B cell (primary cell): ENCODE measurements at regions not wholly inside any gene's neighbourhood (a gene's known extent, or its start where the extent isn't known, plus 50 kb on each side); places are given as distances from the start of the nearest gene placed in this dataset.

Experiments
- ATAC-seq: fragments of 200-7000 bp; cut with Tn5 transposase; one replicate; pipeline ENCODE4 v1.10.0; 2021; ENCODE audit warnings: low read depth, mild to moderate bottlenecking, moderate number of reproducible peaks, moderate library complexity
- CTCF ChIA-PET: fragments of 350-600 bp; sonication (Branson Sonifier 250); formaldehyde crosslinking; loops from one replicate; lab custom pipeline; 2021; ENCODE audit warnings: antibody characterized with exemption, inconsistent platforms; lab: Charles Lee
- POLR2A ChIA-PET: fragments of 350-600 bp; sonication (Branson Sonifier 250); formaldehyde crosslinking; loops from one replicate; lab custom pipeline; 2021; ENCODE audit warnings: antibody characterized with exemption; lab: Charles Lee
- DNase-seq: peaks from one replicate; pipeline ENCODE4 v3.0.0; 2013
- H2AFZ ChIP-seq: 2 replicates; pipeline ENCODE4 v1.6.1; 2012; ENCODE audit warnings: mild to moderate bottlenecking, low read depth, low read length; ENCODE audit not compliant: insufficient read depth, poor library complexity, severe bottlenecking
- H3K27ac ChIP-seq, 2 donors: 1 replicate in 1 of 2; 2 replicates in 1 of 2; pipeline ENCODE4 v1.5.1; 2012 to 2013; ENCODE audit warnings: low read length in 2 of 2, mild to moderate bottlenecking in 2 of 2, moderate library complexity in 1 of 2
- H3K27me3 ChIP-seq, 4 experiments: fragments of 200-600 bp in 1 of 4; sonication (generic) in 1 of 4; replicated peaks in 1 of 4; 1 replicate in 2 of 4; 2 replicates in 2 of 4; pipeline versions ENCODE4 v1.6.1 to v1.7.0; 2013 to 2016; ENCODE audit warnings: low read length in 3 of 4, mild to moderate bottlenecking in 2 of 4, mixed read lengths in 1 of 4, moderate library complexity in 1 of 4; ENCODE audit not compliant: insufficient read depth in 4 of 4, control insufficient read depth in 3 of 4; ENCODE audit errors: control extremely low read depth in 1 of 4
- H3K36me3 ChIP-seq, 2 experiments: replicated peaks in 1 of 2; 1 replicate in 1 of 2; 2 replicates in 1 of 2; pipeline versions ENCODE4 v1.6.1 to v1.7.1; 2013; ENCODE audit warnings: low read length in 1 of 2; ENCODE audit not compliant: insufficient read depth in 2 of 2, control insufficient read depth in 1 of 2; ENCODE audit errors: control extremely low read depth in 1 of 2, extremely low read depth in 1 of 2
- H3K4me1 ChIP-seq, 2 donors: fragments of 200-600 bp in 1 of 2; sonication (generic) in 1 of 2; 1 replicate in 1 of 2; 2 replicates in 1 of 2; pipeline versions ENCODE4 v1.5.1 to v1.6.1; 2013 to 2017; ENCODE audit warnings: low read length in 2 of 2; ENCODE audit not compliant: control insufficient read depth in 2 of 2, insufficient read depth in 2 of 2
- H3K4me2 ChIP-seq: replicated peaks from 2 replicates; pipeline ENCODE3; 2012; ENCODE audit warnings: mild to moderate bottlenecking, low read depth, low read length; ENCODE audit not compliant: poor library complexity, severe bottlenecking
- H3K4me3 ChIP-seq, 5 experiments: fragments of 200-600 bp in 1 of 5; sonication (generic) in 1 of 5; 1 replicate in 3 of 5; 2 replicates in 2 of 5; pipeline versions ENCODE4 v1.5.1 to v1.7.0; 2011 to 2016; ENCODE audit warnings: low read length in 4 of 5, mild to moderate bottlenecking in 4 of 5, low read depth in 2 of 5, control low read depth in 1 of 5, moderate library complexity in 1 of 5; ENCODE audit not compliant: insufficient read depth in 1 of 5; ENCODE audit errors: control extremely low read depth in 1 of 5, extremely low read depth in 1 of 5
- H3K79me2 ChIP-seq: fragments of 200-600 bp; sonication (generic); one replicate; pipeline ENCODE4 v1.6.0; 2016; ENCODE audit warnings: low read length; ENCODE audit not compliant: control insufficient read depth, insufficient read depth
- H3K9ac ChIP-seq: fragments of 200-600 bp; sonication (generic); 2 replicates; pipeline ENCODE4 v1.6.1; 2017; ENCODE audit warnings: mild to moderate bottlenecking, low read length, moderate library complexity
- H3K9me3 ChIP-seq, 3 donors: one replicate each; pipeline versions ENCODE4 v1.6.1 to v1.7.1; 2013; ENCODE audit warnings: low read length in 2 of 3; ENCODE audit not compliant: control insufficient read depth in 2 of 3, insufficient read depth in 1 of 3; ENCODE audit errors: control extremely low read depth in 1 of 3
- H4K20me1 ChIP-seq: 2 replicates; pipeline ENCODE4 v1.6.0; 2012; ENCODE audit warnings: mild to moderate bottlenecking, low read length; ENCODE audit not compliant: insufficient read depth, control insufficient read depth, poor library complexity, severe bottlenecking
- H3K27ac Mint-ChIP-seq: one replicate; pipeline ENCODE4 v1.8.0; 2021; ENCODE audit warnings: mixed read lengths
- H3K27me3 Mint-ChIP-seq: one replicate; pipeline ENCODE4 v1.8.0; 2021; ENCODE audit warnings: mixed read lengths
- H3K4me1 Mint-ChIP-seq: one replicate; pipeline ENCODE4 v1.8.0; 2021; ENCODE audit warnings: mixed read lengths
- H3K4me3 Mint-ChIP-seq: one replicate; pipeline ENCODE4 v1.8.0; 2021; ENCODE audit warnings: mixed read lengths
- H3K9me3 Mint-ChIP-seq: one replicate; pipeline ENCODE4 v1.8.0; 2022; ENCODE audit warnings: mixed read lengths; ENCODE audit not compliant: insufficient read depth
- CTCF ChIP-seq: fragments of 200-600 bp; IDR thresholded peaks from one replicate; pipeline ENCODE4 v1.8.0; 2022; ENCODE audit warnings: antibody characterized with exemption, mild to moderate bottlenecking
- EZH2 ChIP-seq: IDR thresholded peaks from 2 replicates; pipeline ENCODE4 v1.6.1; 2012; ENCODE audit warnings: borderline replicate concordance, low read depth, mild to moderate bottlenecking, moderate library complexity, low read length; ENCODE audit not compliant: insufficient read depth, poor library complexity, severe bottlenecking
- WGBS: methylation state at CpG from one replicate; pipeline ENCODE4 v1.1.5; 2013; ENCODE audit warnings: missing lambda C conversion rate; ENCODE audit not compliant: insufficient coverage; 5-methylcytosine and 5-hydroxymethylcytosine counted together
- intact Hi-C: fragments of 100-400 bp; cut with micrococcal nuclease; formaldehyde crosslinking; loops from one replicate; pipeline ENCODE4 v1.10.0; 2022

- intact Hi-C loops, result no loop called here
- H3K4me3 ChIP-seq, result no peak overlapping the region
- POLR2A ChIA-PET, result no interaction called here
- no peaks in the 10 kb centered on the region for H4K20me1 ChIP-seq
- WGBS, result 90% methylated on average over 6 of the region's 8 CpGs
- Mint-ChIP-seq H3K4me3 (no peak overlapping the region), H3K9me3 (no peaks in the 10 kb centered on the region), H3K27me3 (peaks cover 15% of the 10 kb centered on the region), H3K4me1 (no peaks in the 10 kb centered on the region), H3K27ac (no peak overlapping the region)
- H3K9ac ChIP-seq, result no peak overlapping the region
- peaks cover 0 to 12% (median 0%) of the 10 kb centered on the region in 3 donors for H3K9me3 ChIP-seq
- H2AFZ ChIP-seq, result no peak overlapping the region
- no peaks in the 10 kb centered on the region for H3K36me3 ChIP-seq
- CTCF ChIA-PET, result no interaction called here
- DNase-seq (no peak), ATAC-seq (no peak)
- H3K27ac ChIP-seq, result no peak overlapping the region
- H3K4me1 ChIP-seq, result no peaks in the 10 kb centered on the region
- no peak overlapping the region for H3K4me2 ChIP-seq
- H3K79me2 ChIP-seq, result no peaks in the 10 kb centered on the region
- TF ChIP-seq EZH2 (no peak), CTCF (no peak)
- no peaks in the 10 kb centered on the region for H3K27me3 ChIP-seq
Observed at GRCh38 chr1:30194741-30195423, 528.5 kb downstream of the MATN1 start.

GRCh38 chr1:30194046-30194619 lies 529.3 kb downstream of the MATN1 start:
- H4K20me1 ChIP-seq, result no peaks in the 10 kb centered on the region
- TF ChIP-seq CTCF, result no peak
- H3K9me3 Mint-ChIP-seq, result no peaks in the 10 kb centered on the region
- no peak for DNase-seq
- ATAC-seq, result no peak
- ChIA-PET POLR2A (no interaction called here), CTCF (no interaction called here)
- H3K9ac ChIP-seq, result no peak overlapping the region
- H2AFZ ChIP-seq, result no peak overlapping the region
- no peaks in the 10 kb centered on the region for H3K79me2 ChIP-seq
- H3K27me3 Mint-ChIP-seq, result peaks cover 19% of the 10 kb centered on the region
- H3K9me3 ChIP-seq, result peaks cover 0 to 12% (median 0%) of the 10 kb centered on the region in 3 donors
- H3K27me3 ChIP-seq, result no peaks in the 10 kb centered on the region
- no peak overlapping the region for H3K4me3 Mint-ChIP-seq
- H3K27ac Mint-ChIP-seq, result no peak overlapping the region
- WGBS, result 78% methylated on average over 3 of the region's 6 CpGs
- H3K27ac ChIP-seq, result no peak overlapping the region
- H3K4me2 ChIP-seq, result no peak overlapping the region
- H3K4me1 ChIP-seq, result no peaks in the 10 kb centered on the region
- intact Hi-C loops, result no loop called here
- no peaks in the 10 kb centered on the region for H3K36me3 ChIP-seq
- no peak overlapping the region for H3K4me3 ChIP-seq
- H3K4me1 Mint-ChIP-seq, result no peaks in the 10 kb centered on the region
